Embryonic facial prominence (tissue), 1 donor: ENCODE measurements at regions not wholly inside any gene's neighbourhood (a gene's known extent, or its start where the extent isn't known, plus 50 kb on each side); places are given as distances from the start of the nearest gene placed in this dataset.

Experiments
- DNase-seq: peaks from one replicate; pipeline ENCODE4 v3.0.0-alpha.2; 2016; ENCODE audit errors: extremely low spot score

DNA sequence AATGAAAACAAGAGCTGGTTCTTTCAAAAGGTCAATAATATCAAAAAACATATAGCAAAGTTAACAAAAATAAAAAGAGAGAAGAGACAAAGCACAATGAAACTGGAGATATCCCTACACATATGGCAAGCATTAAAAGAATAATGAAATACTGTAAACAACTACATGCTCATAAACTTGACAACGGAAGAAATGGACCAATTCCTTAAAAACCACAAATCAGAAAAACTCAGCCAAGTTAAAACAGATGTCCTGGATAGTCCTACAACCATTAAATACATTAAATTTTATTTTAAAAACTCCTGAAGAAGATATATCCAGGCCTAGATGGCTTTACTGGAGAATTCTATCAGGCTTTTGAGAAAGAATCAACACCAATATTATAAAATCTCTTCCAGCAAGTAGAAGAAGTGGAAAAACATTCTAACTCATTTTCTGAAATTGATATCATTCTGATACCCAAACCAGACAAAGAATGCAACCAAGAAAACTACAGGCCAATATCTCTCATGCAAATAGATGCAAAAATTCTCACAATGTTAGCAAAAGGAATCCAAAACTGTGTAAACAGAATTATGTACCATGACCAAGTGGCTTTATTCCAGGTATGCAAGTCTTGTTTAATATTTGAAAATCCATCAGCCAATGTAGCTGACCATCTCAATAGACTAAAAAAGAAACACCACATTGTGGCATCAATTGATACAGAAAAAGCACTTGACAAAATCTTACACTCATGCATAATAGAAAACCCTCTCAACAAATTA lies 56.1 kb upstream of the LRRC7 start:
- no peak for DNase-seq

DNA sequence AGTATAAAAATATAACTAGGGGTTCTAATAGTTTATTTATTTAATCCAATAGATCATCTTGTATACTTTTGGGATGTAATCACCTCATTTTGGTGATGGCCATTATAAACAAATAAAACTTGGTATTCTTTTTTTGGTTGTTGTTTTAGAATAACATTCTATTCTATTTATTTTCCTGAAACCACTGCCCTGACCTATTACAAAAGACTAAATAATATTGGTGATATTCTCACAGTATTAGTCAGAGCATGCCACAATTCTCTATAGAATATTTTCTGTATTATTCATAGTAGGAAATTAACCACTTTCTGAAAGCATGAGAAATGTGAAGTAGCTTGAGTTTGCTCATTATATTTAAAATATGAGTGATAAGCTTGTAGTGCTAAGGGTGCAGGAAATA lies 54.1 kb upstream of the LRRC7 start:
- DNase-seq = no peak
